ENCODE measurements at regions not wholly inside any gene's neighbourhood (a gene's known extent, or its start where the extent isn't known, plus 50 kb on each side); places are given as distances from the start of the nearest gene placed in this dataset.

- no peak for TF ChIP-seq ZFX (IDR thresholded peaks at IDR 0.05)
- TF ChIP-seq, protein P1, sequence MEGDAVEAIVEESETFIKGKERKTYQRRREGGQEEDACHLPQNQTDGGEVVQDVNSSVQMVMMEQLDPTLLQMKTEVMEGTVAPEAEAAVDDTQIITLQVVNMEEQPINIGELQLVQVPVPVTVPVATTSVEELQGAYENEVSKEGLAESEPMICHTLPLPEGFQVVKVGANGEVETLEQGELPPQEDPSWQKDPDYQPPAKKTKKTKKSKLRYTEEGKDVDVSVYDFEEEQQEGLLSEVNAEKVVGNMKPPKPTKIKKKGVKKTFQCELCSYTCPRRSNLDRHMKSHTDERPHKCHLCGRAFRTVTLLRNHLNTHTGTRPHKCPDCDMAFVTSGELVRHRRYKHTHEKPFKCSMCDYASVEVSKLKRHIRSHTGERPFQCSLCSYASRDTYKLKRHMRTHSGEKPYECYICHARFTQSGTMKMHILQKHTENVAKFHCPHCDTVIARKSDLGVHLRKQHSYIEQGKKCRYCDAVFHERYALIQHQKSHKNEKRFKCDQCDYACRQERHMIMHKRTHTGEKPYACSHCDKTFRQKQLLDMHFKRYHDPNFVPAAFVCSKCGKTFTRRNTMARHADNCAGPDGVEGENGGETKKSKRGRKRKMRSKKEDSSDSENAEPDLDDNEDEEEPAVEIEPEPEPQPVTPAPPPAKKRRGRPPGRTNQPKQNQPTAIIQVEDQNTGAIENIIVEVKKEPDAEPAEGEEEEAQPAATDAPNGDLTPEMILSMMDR (conservative IDR thresholded peaks at IDR 0.05), result no peak
Observed at GRCh38 chr16:16905850-16906249, 526.9 kb downstream of the NPIPA7 start.

All from C4-2B (cell line).